ENCODE measurements at regions not wholly inside any gene's neighbourhood (a gene's known extent, or its start where the extent isn't known, plus 50 kb on each side); places are given as distances from the start of the nearest gene placed in this dataset.

DNA sequence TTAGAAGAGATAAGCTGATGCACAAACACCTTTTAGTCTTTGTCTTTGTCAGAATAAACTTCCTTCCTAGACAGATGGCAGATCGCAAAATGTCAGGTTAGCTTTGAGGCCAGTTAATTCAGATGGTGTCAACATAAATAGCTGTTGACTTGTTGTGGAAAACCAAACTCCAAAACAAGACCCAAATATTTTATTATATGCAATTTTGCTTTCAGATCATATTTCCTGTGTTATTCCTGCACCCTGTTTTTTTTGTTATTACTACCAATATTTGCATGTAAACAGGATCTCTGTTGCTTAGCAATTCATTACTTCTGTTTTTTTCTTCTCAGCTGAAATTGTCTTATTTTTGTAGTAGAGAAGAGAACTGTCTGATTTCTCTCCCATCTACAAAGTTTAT, 316.0 kb downstream of the ETS1 start:
- TF ChIP-seq, protein P1, sequence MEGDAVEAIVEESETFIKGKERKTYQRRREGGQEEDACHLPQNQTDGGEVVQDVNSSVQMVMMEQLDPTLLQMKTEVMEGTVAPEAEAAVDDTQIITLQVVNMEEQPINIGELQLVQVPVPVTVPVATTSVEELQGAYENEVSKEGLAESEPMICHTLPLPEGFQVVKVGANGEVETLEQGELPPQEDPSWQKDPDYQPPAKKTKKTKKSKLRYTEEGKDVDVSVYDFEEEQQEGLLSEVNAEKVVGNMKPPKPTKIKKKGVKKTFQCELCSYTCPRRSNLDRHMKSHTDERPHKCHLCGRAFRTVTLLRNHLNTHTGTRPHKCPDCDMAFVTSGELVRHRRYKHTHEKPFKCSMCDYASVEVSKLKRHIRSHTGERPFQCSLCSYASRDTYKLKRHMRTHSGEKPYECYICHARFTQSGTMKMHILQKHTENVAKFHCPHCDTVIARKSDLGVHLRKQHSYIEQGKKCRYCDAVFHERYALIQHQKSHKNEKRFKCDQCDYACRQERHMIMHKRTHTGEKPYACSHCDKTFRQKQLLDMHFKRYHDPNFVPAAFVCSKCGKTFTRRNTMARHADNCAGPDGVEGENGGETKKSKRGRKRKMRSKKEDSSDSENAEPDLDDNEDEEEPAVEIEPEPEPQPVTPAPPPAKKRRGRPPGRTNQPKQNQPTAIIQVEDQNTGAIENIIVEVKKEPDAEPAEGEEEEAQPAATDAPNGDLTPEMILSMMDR (IDR thresholded peaks at IDR 0.05 in 2 of 3, conservative IDR thresholded peaks at IDR 0.05 in 1 of 3; ENCODE audit: control insufficient read depth in 2 of 3, extremely low read depth in 1 of 3, insufficient read depth in 1 of 3, low read depth in 3 of 3, low read length in 3 of 3): no peak
- TF ChIP-seq EZH2 (IDR thresholded peaks at IDR 0.05; ENCODE audit: borderline replicate concordance, control insufficient read depth, low read depth, low read length) (no peak), ETV6 (conservative IDR thresholded peaks at IDR 0.05 in 1 of 2, IDR thresholded peaks at IDR 0.05 in 1 of 2; ENCODE audit: borderline replicate concordance in 1 of 2, low read depth in 1 of 2) (no peak), EP300 (IDR thresholded peaks at IDR 0.05; ENCODE audit: borderline replicate concordance in 1 of 2, control insufficient read depth in 1 of 2, low read depth in 2 of 2, low read length in 2 of 2) (no peak; a peak in 1 of 4 replicates), ZZZ3 (IDR thresholded peaks at IDR 0.05; ENCODE audit: control insufficient read depth, insufficient read length, low read depth) (no peak), CHD2 (IDR thresholded peaks at IDR 0.05; ENCODE audit: borderline replicate concordance, low read depth, low read length) (no peak), HCFC1 (IDR thresholded peaks at IDR 0.05; ENCODE audit: low read length) (no peak), E2F4 (IDR thresholded peaks at IDR 0.05; ENCODE audit: low read depth, low read length) (no peak), ZNF384 (IDR thresholded peaks at IDR 0.05; ENCODE audit: borderline replicate concordance, low read depth, low read length) (no peak)

Data from GM12878 (cell line).